Right atrium auricular region (tissue), 2 donors: ENCODE measurements at regions not wholly inside any gene's neighbourhood (a gene's known extent, or its start where the extent isn't known, plus 50 kb on each side); places are given as distances from the start of the nearest gene placed in this dataset.

Experiments
- DNase-seq: peaks from one replicate; pipeline ENCODE4 v3.0.0-alpha.2; 2019; ENCODE audit warnings: low spot score
- H3K27ac ChIP-seq, 2 donors: fragments of 200-600 bp; sonication (generic); 1 replicate in 1 of 2; 2 replicates in 1 of 2; pipeline ENCODE4 v1.5.1; 2016 to 2019
- H3K27me3 ChIP-seq, 2 donors: fragments of 200-600 bp; sonication (generic); one replicate each; pipeline versions ENCODE4 v1.5.1 to v1.6.0; 2017 to 2019
- H3K36me3 ChIP-seq: fragments of 200-600 bp; sonication (generic); one replicate; pipeline ENCODE4 v1.5.1; 2016
- H3K4me1 ChIP-seq, 2 donors: fragments of 200-600 bp; sonication (generic); one replicate each; pipeline versions ENCODE4 v1.5.1 to v1.6.0; 2017 to 2019
- H3K4me3 ChIP-seq, 2 donors: fragments of 200-600 bp; sonication (generic); 1 replicate in 1 of 2; 2 replicates in 1 of 2; pipeline ENCODE4 v1.5.1; 2017 to 2019; ENCODE audit warnings: mild to moderate bottlenecking in 1 of 2, moderate library complexity in 1 of 2
- H3K9me3 ChIP-seq, 2 donors: fragments of 200-600 bp; sonication (generic); one replicate each; pipeline ENCODE4 v1.5.1; 2019
- CTCF ChIP-seq, 2 donors: fragments of 200-600 bp; sonication (generic); IDR thresholded peaks; one replicate each; pipeline ENCODE4 v1.5.1; 2019; ENCODE audit warnings: antibody characterized with exemption in 2 of 2

DNA sequence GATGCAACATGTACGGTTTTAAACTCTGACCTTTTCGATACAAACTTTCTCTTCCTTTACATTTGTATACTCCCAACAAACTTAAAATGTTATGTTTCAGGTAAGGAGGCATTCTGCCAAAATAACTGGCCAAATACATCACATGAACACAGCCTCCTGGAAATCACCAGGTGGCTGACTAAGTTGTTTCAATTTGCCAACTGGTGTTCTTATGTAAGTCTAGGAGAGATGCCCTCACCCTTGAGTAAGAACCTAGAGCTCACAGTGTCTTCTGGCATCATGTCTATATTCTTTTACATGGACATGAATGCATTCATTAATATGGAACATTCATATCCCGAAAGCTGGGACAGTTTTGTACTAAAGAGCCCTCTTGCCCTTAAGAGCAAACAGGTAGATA, 341.1 kb upstream of the NR2F2 start:
- no peaks in the 10 kb centered on the region for H3K36me3 ChIP-seq
- H3K27me3 ChIP-seq = no peaks in the 10 kb centered on the region
- no peak for DNase-seq
- no peak overlapping the region for H3K4me3 ChIP-seq
- H3K27ac ChIP-seq = no peak overlapping the region
- no peaks in the 10 kb centered on the region for H3K9me3 ChIP-seq
- H3K4me1 ChIP-seq = no peaks in the 10 kb centered on the region
- TF ChIP-seq CTCF (IDR thresholded peaks at IDR 0.05) = no peak

- Histone ChIP-seq H3K4me1 (peaks cover 0 to 8% of the 10 kb centered on the region in 2 donors), H3K9me3 (no peaks in the 10 kb centered on the region), H3K36me3 (no peaks in the 10 kb centered on the region), H3K27me3 (no peaks in the 10 kb centered on the region), H3K27ac (no peak overlapping the region), H3K4me3 (no peak overlapping the region)
- DNase-seq = no peak
- TF ChIP-seq CTCF (IDR thresholded peaks at IDR 0.05) = no peak
Observed at GRCh38 chr15:95990833-95991232, 339.7 kb upstream of the NR2F2 start.

GRCh38 chr15:95994418-95994817, 336.1 kb upstream of the NR2F2 start:
- Histone ChIP-seq H3K27me3 (no peaks in the 10 kb centered on the region), H3K4me1 (peaks cover 0 to 9% of the 10 kb centered on the region in 2 donors), H3K36me3 (no peaks in the 10 kb centered on the region), H3K27ac (no peak overlapping the region), H3K9me3 (no peaks in the 10 kb centered on the region), H3K4me3 (no peak overlapping the region)
- DNase-seq = no peak
- no peak for TF ChIP-seq CTCF (IDR thresholded peaks at IDR 0.05)

- H3K4me3 ChIP-seq = no peak overlapping the region
- H3K4me1 ChIP-seq = peaks cover 0 to 9% of the 10 kb centered on the region in 2 donors
- H3K36me3 ChIP-seq = no peaks in the 10 kb centered on the region
- DNase-seq = no peak
- TF ChIP-seq CTCF (IDR thresholded peaks at IDR 0.05) = no peak
- no peak overlapping the region for H3K27ac ChIP-seq
- H3K9me3 ChIP-seq = no peaks in the 10 kb centered on the region
- H3K27me3 ChIP-seq = no peaks in the 10 kb centered on the region
Observed at GRCh38 chr15:95995375-95996168, 334.9 kb upstream of the NR2F2 start.

DNA sequence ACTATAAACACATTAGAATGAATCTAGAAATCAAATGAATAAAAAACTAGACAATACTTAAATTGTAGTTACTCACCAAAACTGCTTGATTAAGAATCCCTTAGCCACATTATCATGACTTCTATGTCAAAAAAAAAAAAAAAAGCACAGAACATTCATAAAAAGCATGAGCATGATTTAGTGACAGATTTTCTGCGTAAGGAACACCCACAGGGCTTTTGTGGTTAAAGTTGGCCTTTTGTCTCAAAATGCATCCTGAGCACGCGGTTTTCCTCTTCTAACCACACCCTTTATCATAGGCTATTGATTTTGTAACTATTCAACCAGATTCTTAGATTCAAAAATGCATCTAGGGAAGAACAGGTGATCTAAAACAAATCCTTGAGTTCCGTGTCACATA, 334.0 kb upstream of the NR2F2 start:
- DNase-seq = no peak
- TF ChIP-seq CTCF (IDR thresholded peaks at IDR 0.05) = no peak
- Histone ChIP-seq H3K4me1 (peaks cover 0 to 9% of the 10 kb centered on the region in 2 donors), H3K4me3 (no peak overlapping the region), H3K27me3 (no peaks in the 10 kb centered on the region), H3K36me3 (no peaks in the 10 kb centered on the region), H3K9me3 (no peaks in the 10 kb centered on the region), H3K27ac (no peak overlapping the region)

- peaks cover 0 to 9% of the 10 kb centered on the region in 2 donors for H3K4me1 ChIP-seq
- no peak for DNase-seq
- TF ChIP-seq CTCF (IDR thresholded peaks at IDR 0.05) = no peak
- no peaks in the 10 kb centered on the region for H3K27me3 ChIP-seq
- no peaks in the 10 kb centered on the region for H3K36me3 ChIP-seq
- H3K27ac ChIP-seq = no peak overlapping the region
- H3K9me3 ChIP-seq = no peaks in the 10 kb centered on the region
- no peak overlapping the region for H3K4me3 ChIP-seq
Observed at GRCh38 chr15:95998935-95999334, 331.6 kb upstream of the NR2F2 start.
